Stimulated activated naive CD8-positive, alpha-beta T cell treated with anti-CD3 and anti-CD28 coated beads, Interleukin-15, Interleukin-2, amounts not matched to agents 100 ng/mL and 50 ng/mL, for 24 hours (primary cell): ENCODE measurements at regions not wholly inside any gene's neighbourhood (a gene's known extent, or its start where the extent isn't known, plus 50 kb on each side); places are given as distances from the start of the nearest gene placed in this dataset.
A peak's percentile ranks its signal among the peaks of the same experiment; 100 is the strongest.

Experiments used
- H3K27ac Mint-ChIP-seq: one replicate; pipeline ENCODE4 v1.8.0; 2021; ENCODE audit warnings: mild to moderate bottlenecking, mixed read lengths
- H3K27me3 Mint-ChIP-seq: one replicate; pipeline ENCODE4 v1.8.0; 2021; ENCODE audit warnings: mixed read lengths
- H3K36me3 Mint-ChIP-seq: one replicate; pipeline ENCODE4 v1.8.0; 2021; ENCODE audit warnings: low read depth, mixed read lengths
- H3K4me1 Mint-ChIP-seq: one replicate; pipeline ENCODE4 v1.8.0; 2021; ENCODE audit warnings: low read depth, mixed read lengths
- H3K4me3 Mint-ChIP-seq: one replicate; pipeline ENCODE4 v1.8.0; 2021; ENCODE audit warnings: mild to moderate bottlenecking, mixed read lengths
- H3K9me3 Mint-ChIP-seq: one replicate; pipeline ENCODE4 v1.8.0; 2021; ENCODE audit warnings: mixed read lengths

GRCh38 chrX:38879631-38880220, 78.5 kb downstream of the MID1IP1 start:
- H3K27me3 Mint-ChIP-seq: no peaks in the 10 kb centered on the region
- peak overlapping the region; percentile 40 for H3K27ac Mint-ChIP-seq
- peaks cover 20% of the 10 kb centered on the region for H3K4me1 Mint-ChIP-seq
- H3K9me3 Mint-ChIP-seq: no peaks in the 10 kb centered on the region
- H3K4me3 Mint-ChIP-seq: no peak overlapping the region
- no peaks in the 10 kb centered on the region for H3K36me3 Mint-ChIP-seq

- Mint-ChIP-seq H3K4me3 (no peak overlapping the region), H3K4me1 (peaks cover 20% of the 10 kb centered on the region), H3K9me3 (no peaks in the 10 kb centered on the region), H3K27me3 (no peaks in the 10 kb centered on the region), H3K36me3 (no peaks in the 10 kb centered on the region), H3K27ac (peak overlapping the region; percentile 21)
Measured at GRCh38 chrX:38880296-38880854, 79.1 kb downstream of the MID1IP1 start.

GRCh38 chrX:38881066-38881465, 79.8 kb downstream of the MID1IP1 start:
- no peaks in the 10 kb centered on the region for H3K36me3 Mint-ChIP-seq
- peaks cover 20% of the 10 kb centered on the region for H3K4me1 Mint-ChIP-seq
- no peaks in the 10 kb centered on the region for H3K27me3 Mint-ChIP-seq
- H3K27ac Mint-ChIP-seq: no peak overlapping the region
- no peaks in the 10 kb centered on the region for H3K9me3 Mint-ChIP-seq
- H3K4me3 Mint-ChIP-seq: no peak overlapping the region

GRCh38 chrX:38881727-38882126, 80.5 kb downstream of the MID1IP1 start:
- Mint-ChIP-seq H3K9me3 (no peaks in the 10 kb centered on the region), H3K4me1 (peaks cover 20% of the 10 kb centered on the region), H3K36me3 (no peaks in the 10 kb centered on the region), H3K27me3 (no peaks in the 10 kb centered on the region), H3K4me3 (no peak overlapping the region), H3K27ac (no peak overlapping the region)

- H3K9me3 Mint-ChIP-seq: no peaks in the 10 kb centered on the region
Measured at GRCh38 chrX:38882894-38883626, 81.8 kb downstream of the MID1IP1 start.

GRCh38 chrX:38886112-38886511, 84.9 kb downstream of the MID1IP1 start:
- Mint-ChIP-seq H3K9me3 (no peaks in the 10 kb centered on the region), H3K4me3 (no peak overlapping the region), H3K36me3 (no peaks in the 10 kb centered on the region), H3K27me3 (no peaks in the 10 kb centered on the region), H3K4me1 (peaks cover under 1% of the 10 kb centered on the region), H3K27ac (no peak overlapping the region)

More at GRCh38 chrX:38882894-38883626, 81.8 kb downstream of the MID1IP1 start:
- Mint-ChIP-seq H3K36me3 (no peaks in the 10 kb centered on the region), H3K27ac (no peak overlapping the region), H3K27me3 (no peaks in the 10 kb centered on the region), H3K4me3 (no peak overlapping the region), H3K4me1 (peaks cover 20% of the 10 kb centered on the region)

GRCh38 chrX:38887222-38887621, 86.0 kb downstream of the MID1IP1 start:
- Mint-ChIP-seq H3K27ac (no peak overlapping the region), H3K36me3 (no peaks in the 10 kb centered on the region), H3K9me3 (no peaks in the 10 kb centered on the region), H3K27me3 (no peaks in the 10 kb centered on the region), H3K4me3 (no peak overlapping the region), H3K4me1 (peaks cover 8% of the 10 kb centered on the region)

- Mint-ChIP-seq H3K4me1 (peaks cover 9% of the 10 kb centered on the region), H3K4me3 (no peak overlapping the region), H3K27me3 (no peaks in the 10 kb centered on the region), H3K36me3 (no peaks in the 10 kb centered on the region), H3K9me3 (no peaks in the 10 kb centered on the region), H3K27ac (no peak overlapping the region)
Measured at GRCh38 chrX:38890326-38890725, 89.1 kb downstream of the MID1IP1 start.

GRCh38 chrX:38890963-38891362, 89.7 kb downstream of the MID1IP1 start:
- Mint-ChIP-seq H3K27me3 (no peaks in the 10 kb centered on the region), H3K36me3 (no peaks in the 10 kb centered on the region), H3K4me3 (no peak overlapping the region), H3K4me1 (peaks cover 9% of the 10 kb centered on the region), H3K27ac (no peak overlapping the region), H3K9me3 (no peaks in the 10 kb centered on the region)

- no peak overlapping the region for H3K27ac Mint-ChIP-seq
Measured at GRCh38 chrX:38891641-38892413, 90.6 kb downstream of the MID1IP1 start.

GRCh38 chrX:38893441-38893840, 92.2 kb downstream of the MID1IP1 start:
- Mint-ChIP-seq H3K36me3 (no peaks in the 10 kb centered on the region), H3K4me3 (no peak overlapping the region), H3K27me3 (no peaks in the 10 kb centered on the region), H3K9me3 (no peaks in the 10 kb centered on the region), H3K27ac (no peak overlapping the region), H3K4me1 (peaks cover 9% of the 10 kb centered on the region)

More at GRCh38 chrX:38891641-38892413, 90.6 kb downstream of the MID1IP1 start:
- Mint-ChIP-seq H3K4me3 (no peak overlapping the region), H3K9me3 (no peaks in the 10 kb centered on the region), H3K36me3 (no peaks in the 10 kb centered on the region), H3K4me1 (peaks cover 9% of the 10 kb centered on the region), H3K27me3 (no peaks in the 10 kb centered on the region)

GRCh38 chrX:38895775-38896174, 94.5 kb downstream of the MID1IP1 start:
- Mint-ChIP-seq H3K9me3 (no peaks in the 10 kb centered on the region), H3K27ac (no peak overlapping the region), H3K4me1 (peaks cover 9% of the 10 kb centered on the region), H3K4me3 (no peak overlapping the region), H3K27me3 (no peaks in the 10 kb centered on the region), H3K36me3 (no peaks in the 10 kb centered on the region)

GRCh38 chrX:38896724-38897298, 95.6 kb downstream of the MID1IP1 start:
- Mint-ChIP-seq H3K4me1 (peaks cover 5% of the 10 kb centered on the region), H3K4me3 (no peak overlapping the region), H3K9me3 (no peaks in the 10 kb centered on the region), H3K27me3 (no peaks in the 10 kb centered on the region), H3K27ac (no peak overlapping the region), H3K36me3 (no peaks in the 10 kb centered on the region)

GRCh38 chrX:38898261-38898660, 97.0 kb downstream of the MID1IP1 start:
- no peak overlapping the region for H3K4me3 Mint-ChIP-seq
- H3K27ac Mint-ChIP-seq: no peak overlapping the region
- H3K36me3 Mint-ChIP-seq: no peaks in the 10 kb centered on the region
- no peaks in the 10 kb centered on the region for H3K9me3 Mint-ChIP-seq
- H3K27me3 Mint-ChIP-seq: no peaks in the 10 kb centered on the region
- no peaks in the 10 kb centered on the region for H3K4me1 Mint-ChIP-seq

- Mint-ChIP-seq H3K36me3 (no peaks in the 10 kb centered on the region), H3K4me3 (no peak overlapping the region), H3K4me1 (no peaks in the 10 kb centered on the region), H3K9me3 (no peaks in the 10 kb centered on the region), H3K27me3 (no peaks in the 10 kb centered on the region), H3K27ac (no peak overlapping the region)
Measured at GRCh38 chrX:38899650-38900049, 98.4 kb downstream of the MID1IP1 start.
